ENCODE measurements at regions not wholly inside any gene's neighbourhood (a gene's known extent, or its start where the extent isn't known, plus 50 kb on each side); places are given as distances from the start of the nearest gene placed in this dataset.
"Not testable (repeated sequence)": the region's sequence is repeated elsewhere in the genome, so short reads cannot be mapped to it uniquely, and the experiment has no call there.

DNA sequence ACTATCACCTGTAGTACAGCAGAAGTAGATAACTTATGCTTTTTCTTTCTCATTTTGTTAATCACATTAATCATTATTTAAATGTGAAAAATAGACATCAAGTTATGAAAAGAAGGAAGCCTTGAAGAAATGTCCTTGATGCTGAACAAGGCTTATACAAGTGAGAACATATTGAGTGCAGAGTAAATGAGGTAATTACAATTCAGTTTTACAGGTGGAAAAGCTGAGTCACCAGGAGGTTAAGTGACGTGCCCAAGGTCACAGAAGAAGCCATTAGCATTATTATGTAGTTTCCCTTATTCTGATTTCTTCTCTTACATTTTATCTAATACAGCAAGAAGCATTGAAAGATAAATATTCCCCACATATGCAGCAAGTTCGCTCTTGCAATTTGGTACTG, 998.5 kb upstream of the CDH6 start:
- no peak for DNase-seq (ENCODE audit: low spot score)
- Mint-ChIP-seq H3K9me3 (peaks cover 31% of the 10 kb centered on the region), H3K36me3 (ENCODE audit: low read depth) (no peaks in the 10 kb centered on the region), H3K4me3 (no peak overlapping the region), H3K4me1 (ENCODE audit: low read depth) (no peaks in the 10 kb centered on the region), H3K27ac (no peak overlapping the region), H3K27me3 (ENCODE audit: low read depth) (no peaks in the 10 kb centered on the region)

- DNase-seq (ENCODE audit: low spot score) = no peak
- no peaks in the 10 kb centered on the region for H3K27me3 Mint-ChIP-seq (ENCODE audit: low read depth)
- no peaks in the 10 kb centered on the region for H3K4me1 Mint-ChIP-seq (ENCODE audit: low read depth)
- H3K9me3 Mint-ChIP-seq = peaks cover 28% of the 10 kb centered on the region
- no peak overlapping the region for H3K27ac Mint-ChIP-seq
- H3K4me3 Mint-ChIP-seq = no peak overlapping the region
- no peaks in the 10 kb centered on the region for H3K36me3 Mint-ChIP-seq (ENCODE audit: low read depth)
Observed at GRCh38 chr5:30194595-30194994, 998.9 kb upstream of the CDH6 start.

DNA sequence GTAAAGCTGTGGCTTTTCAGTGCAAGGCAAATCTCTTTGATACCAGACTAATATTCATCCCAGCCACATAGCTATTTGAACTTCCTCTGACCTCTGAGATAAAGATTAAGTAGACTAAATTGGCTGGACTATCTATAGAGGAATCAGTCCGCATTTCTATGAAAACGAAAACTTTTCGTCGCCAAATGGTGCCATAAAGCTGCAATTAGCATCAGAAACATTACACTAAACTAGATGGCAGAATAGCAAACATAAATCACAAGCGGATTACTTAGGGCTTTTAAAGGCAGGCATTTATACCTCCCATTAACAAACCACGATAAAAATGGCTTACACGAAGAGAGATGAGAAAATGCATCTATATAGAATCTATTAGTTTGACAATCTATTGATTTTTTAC, 1009.7 kb upstream of the CDH6 start:
- Mint-ChIP-seq H3K4me3 (no peak overlapping the region), H3K27ac (no peak overlapping the region), H3K27me3 (ENCODE audit: low read depth) (no peaks in the 10 kb centered on the region), H3K4me1 (ENCODE audit: low read depth) (no peaks in the 10 kb centered on the region), H3K36me3 (ENCODE audit: low read depth) (no peaks in the 10 kb centered on the region), H3K9me3 (peaks cover 18% of the 10 kb centered on the region)
- no peak for DNase-seq (ENCODE audit: low spot score)

DNA sequence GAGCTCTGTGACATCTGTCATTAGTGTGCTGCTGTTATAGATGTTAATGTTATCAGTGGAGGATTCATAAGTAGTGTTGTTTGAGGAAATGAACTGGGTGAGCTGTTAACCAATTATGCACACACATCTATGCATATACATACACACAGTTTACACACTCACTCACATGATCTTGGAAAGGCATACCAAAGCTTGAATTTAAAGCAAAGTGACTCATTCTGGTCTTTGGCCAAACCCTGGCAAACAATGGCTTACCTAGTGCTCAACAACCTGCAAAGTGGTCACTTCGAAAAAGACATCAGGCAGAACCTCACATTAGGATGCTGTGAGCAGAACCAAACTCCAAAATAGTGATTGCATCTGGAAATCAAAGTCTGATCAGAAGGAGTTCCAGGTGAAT, 1037.3 kb upstream of the CDH6 start:
- no peaks in the 10 kb centered on the region for H3K36me3 Mint-ChIP-seq (ENCODE audit: low read depth)
- H3K4me3 Mint-ChIP-seq = no peak overlapping the region
- no peak overlapping the region for H3K27ac Mint-ChIP-seq
- H3K9me3 Mint-ChIP-seq = peaks cover 53% of the 10 kb centered on the region
- no peaks in the 10 kb centered on the region for H3K4me1 Mint-ChIP-seq (ENCODE audit: low read depth)
- no peak for DNase-seq (ENCODE audit: low spot score)
- no peaks in the 10 kb centered on the region for H3K27me3 Mint-ChIP-seq (ENCODE audit: low read depth)

- Mint-ChIP-seq H3K4me1 (ENCODE audit: low read depth) (no peaks in the 10 kb centered on the region), H3K27me3 (ENCODE audit: low read depth) (no peaks in the 10 kb centered on the region), H3K4me3 (no peak overlapping the region), H3K27ac (no peak overlapping the region), H3K36me3 (ENCODE audit: low read depth) (no peaks in the 10 kb centered on the region), H3K9me3 (peaks cover 53% of the 10 kb centered on the region)
- DNase-seq (ENCODE audit: low spot score) = no peak
Observed at GRCh38 chr5:30152431-30152830, 1041.1 kb upstream of the CDH6 start.

DNA sequence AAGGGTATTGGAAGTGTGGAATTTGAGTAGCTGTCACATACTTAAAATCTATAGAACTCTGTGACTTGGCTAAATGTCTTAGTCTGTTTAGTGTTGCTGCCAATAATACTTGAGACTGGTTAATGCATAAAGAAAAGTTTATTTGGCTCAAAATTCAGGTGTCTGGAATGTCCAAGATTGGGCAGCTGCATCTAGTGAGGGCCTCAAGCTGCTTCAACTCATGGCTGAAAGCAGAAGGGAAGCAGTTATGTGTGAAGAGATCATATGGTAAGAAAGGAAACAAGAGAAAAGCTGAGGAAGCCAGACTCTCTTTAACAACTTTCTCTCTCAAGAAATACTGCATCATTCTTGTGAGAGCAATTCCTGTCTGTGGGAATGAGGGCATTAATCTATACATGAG, 1043.3 kb upstream of the CDH6 start:
- H3K9me3 Mint-ChIP-seq = peaks cover 38% of the 10 kb centered on the region
- H3K27ac Mint-ChIP-seq = no peak overlapping the region
- H3K4me3 Mint-ChIP-seq = no peak overlapping the region
- no peaks in the 10 kb centered on the region for H3K36me3 Mint-ChIP-seq (ENCODE audit: low read depth)
- H3K27me3 Mint-ChIP-seq (ENCODE audit: low read depth) = no peaks in the 10 kb centered on the region
- no peak for DNase-seq (ENCODE audit: low spot score)
- no peaks in the 10 kb centered on the region for H3K4me1 Mint-ChIP-seq (ENCODE audit: low read depth)

DNA sequence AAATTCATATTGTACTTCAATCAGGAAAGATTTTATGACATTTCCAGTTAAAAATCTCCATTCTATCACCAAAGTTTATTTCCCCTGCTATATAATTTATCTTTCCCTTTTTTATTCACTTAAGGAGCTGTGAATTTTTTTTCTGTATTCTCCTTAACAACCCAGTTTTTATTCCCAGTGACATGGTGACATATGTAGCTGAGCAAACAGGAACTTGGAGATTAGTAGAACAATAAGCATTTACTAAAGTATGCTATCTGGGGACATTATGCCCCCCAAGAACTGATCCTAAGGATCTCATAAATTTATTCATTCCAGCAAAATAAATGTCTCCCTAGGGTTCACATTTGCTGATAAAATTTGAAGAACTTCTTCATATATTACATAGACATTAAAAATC, 1044.0 kb upstream of the CDH6 start:
- H3K36me3 Mint-ChIP-seq (ENCODE audit: low read depth) = no peaks in the 10 kb centered on the region
- H3K4me3 Mint-ChIP-seq = no peak overlapping the region
- no peaks in the 10 kb centered on the region for H3K27me3 Mint-ChIP-seq (ENCODE audit: low read depth)
- no peak overlapping the region for H3K27ac Mint-ChIP-seq
- no peaks in the 10 kb centered on the region for H3K4me1 Mint-ChIP-seq (ENCODE audit: low read depth)
- peaks cover 36% of the 10 kb centered on the region for H3K9me3 Mint-ChIP-seq
- DNase-seq (ENCODE audit: low spot score) = no peak

DNA sequence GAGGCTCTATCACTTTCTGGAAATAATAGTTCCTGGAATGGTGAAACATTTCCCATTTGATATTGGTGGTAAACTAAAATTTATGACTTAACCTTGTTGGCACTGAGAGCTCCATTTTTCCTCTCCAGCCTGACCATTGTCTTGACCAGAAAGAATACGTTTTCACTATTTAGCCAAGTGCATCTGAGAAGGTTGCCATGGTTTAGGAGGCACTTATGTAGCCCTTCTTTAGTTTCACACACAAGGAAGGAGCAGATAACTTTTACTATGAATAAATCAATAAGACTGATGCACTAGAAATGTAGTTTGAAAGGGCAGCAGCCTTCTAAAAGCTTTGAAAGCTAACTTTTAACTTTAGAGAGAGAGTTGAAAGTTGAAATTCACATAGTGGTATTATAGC, 1045.5 kb upstream of the CDH6 start:
- H3K9me3 Mint-ChIP-seq = peaks cover 40% of the 10 kb centered on the region
- no peaks in the 10 kb centered on the region for H3K36me3 Mint-ChIP-seq (ENCODE audit: low read depth)
- no peak overlapping the region for H3K27ac Mint-ChIP-seq
- no peak for DNase-seq (ENCODE audit: low spot score)
- H3K27me3 Mint-ChIP-seq (ENCODE audit: low read depth) = no peaks in the 10 kb centered on the region
- no peaks in the 10 kb centered on the region for H3K4me1 Mint-ChIP-seq (ENCODE audit: low read depth)
- no peak overlapping the region for H3K4me3 Mint-ChIP-seq

DNA sequence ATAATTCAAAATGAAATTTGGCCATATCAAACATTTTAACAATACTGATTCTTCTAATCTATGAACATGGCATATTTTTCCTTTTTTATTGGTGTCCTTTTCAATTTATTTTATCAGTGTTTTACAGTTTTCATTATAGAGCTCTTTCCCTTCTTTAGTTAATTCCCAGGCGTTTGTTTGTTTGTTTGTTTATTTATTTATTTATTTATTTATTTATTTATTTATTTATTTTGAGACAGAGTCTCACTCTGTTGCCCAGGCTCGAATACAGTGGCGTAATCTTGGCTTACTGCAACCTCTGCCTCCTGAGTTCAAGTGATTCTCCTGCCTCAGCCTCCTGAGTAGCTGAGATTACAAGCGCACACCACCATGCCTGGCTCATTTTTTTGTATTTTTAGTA, 1049.4 kb upstream of the CDH6 start:
- H3K27me3 Mint-ChIP-seq (ENCODE audit: low read depth); H3K4me1 Mint-ChIP-seq (ENCODE audit: low read depth); H3K4me3 Mint-ChIP-seq; H3K36me3 Mint-ChIP-seq (ENCODE audit: low read depth); H3K27ac Mint-ChIP-seq; DNase-seq (ENCODE audit: low spot score): not testable (repeated sequence)
- H3K9me3 Mint-ChIP-seq = peaks cover 30% of the 10 kb centered on the region

DNA sequence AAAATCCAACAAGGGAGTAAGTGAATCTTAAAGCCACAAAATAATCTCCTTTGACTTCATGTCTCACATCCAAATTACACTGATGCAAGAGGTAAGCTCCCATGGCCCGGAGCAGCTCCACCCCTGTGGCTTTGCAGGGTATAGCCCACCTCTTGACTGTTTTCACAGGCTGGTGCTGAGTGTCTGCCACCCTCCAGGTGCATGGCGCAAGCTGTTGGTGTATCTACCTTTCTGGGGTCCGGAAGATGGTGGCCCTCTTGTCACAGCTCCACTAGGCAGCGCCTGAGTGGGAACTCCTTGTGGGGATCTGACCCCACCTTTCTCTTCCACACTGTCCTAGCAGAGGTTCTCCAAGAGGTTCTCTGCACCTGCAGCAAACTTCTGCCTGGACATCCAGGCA, 1051.1 kb upstream of the CDH6 start:
- H3K9me3 Mint-ChIP-seq = peaks cover 33% of the 10 kb centered on the region
- H3K27me3 Mint-ChIP-seq (ENCODE audit: low read depth) = no peaks in the 10 kb centered on the region
- no peak overlapping the region for H3K4me3 Mint-ChIP-seq
- H3K36me3 Mint-ChIP-seq (ENCODE audit: low read depth) = no peaks in the 10 kb centered on the region
- no peak for DNase-seq (ENCODE audit: low spot score)
- no peaks in the 10 kb centered on the region for H3K4me1 Mint-ChIP-seq (ENCODE audit: low read depth)
- no peak overlapping the region for H3K27ac Mint-ChIP-seq

GRCh38 chr5:30121043-30121442, 1072.4 kb upstream of the CDH6 start:
- no peaks in the 10 kb centered on the region for H3K36me3 Mint-ChIP-seq (ENCODE audit: low read depth)
- no peak for DNase-seq (ENCODE audit: low spot score)
- peaks cover 41% of the 10 kb centered on the region for H3K9me3 Mint-ChIP-seq
- H3K4me3 Mint-ChIP-seq = no peak overlapping the region
- no peaks in the 10 kb centered on the region for H3K27me3 Mint-ChIP-seq (ENCODE audit: low read depth)
- H3K27ac Mint-ChIP-seq = no peak overlapping the region
- H3K4me1 Mint-ChIP-seq (ENCODE audit: low read depth) = no peaks in the 10 kb centered on the region

GRCh38 chr5:30117135-30117534, 1076.4 kb upstream of the CDH6 start:
- Mint-ChIP-seq H3K27ac (no peak overlapping the region), H3K4me1 (ENCODE audit: low read depth) (no peaks in the 10 kb centered on the region), H3K36me3 (ENCODE audit: low read depth) (no peaks in the 10 kb centered on the region), H3K9me3 (peaks cover 37% of the 10 kb centered on the region), H3K27me3 (ENCODE audit: low read depth) (no peaks in the 10 kb centered on the region), H3K4me3 (no peak overlapping the region)
- DNase-seq (ENCODE audit: low spot score) = no peak

- peaks cover 42% of the 10 kb centered on the region for H3K9me3 Mint-ChIP-seq
- no peaks in the 10 kb centered on the region for H3K36me3 Mint-ChIP-seq (ENCODE audit: low read depth)
- no peaks in the 10 kb centered on the region for H3K4me1 Mint-ChIP-seq (ENCODE audit: low read depth)
- no peaks in the 10 kb centered on the region for H3K27me3 Mint-ChIP-seq (ENCODE audit: low read depth)
- no peak for DNase-seq (ENCODE audit: low spot score)
- H3K27ac Mint-ChIP-seq = no peak overlapping the region
- no peak overlapping the region for H3K4me3 Mint-ChIP-seq
Observed at GRCh38 chr5:30113542-30113941, 1079.9 kb upstream of the CDH6 start.

DNA sequence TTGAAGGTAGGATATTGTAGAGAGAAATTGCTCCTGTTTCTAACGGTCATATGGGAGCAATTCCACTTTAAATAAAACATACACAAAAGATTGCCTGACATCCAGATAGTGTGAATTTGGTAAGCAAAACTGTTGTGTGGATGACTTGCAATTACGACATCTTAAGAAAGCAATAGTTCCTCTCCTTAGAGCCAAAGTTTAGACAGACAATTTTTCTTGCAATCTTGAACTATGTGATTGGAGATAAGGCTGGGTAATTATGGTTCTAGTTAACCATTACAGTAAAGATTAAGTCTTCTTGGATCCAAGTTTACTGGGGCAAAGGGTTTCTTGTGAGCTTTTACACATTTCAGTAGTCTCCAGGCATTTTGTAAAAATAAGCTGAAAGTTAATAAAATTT, 1080.6 kb upstream of the CDH6 start:
- H3K27me3 Mint-ChIP-seq (ENCODE audit: low read depth) = no peaks in the 10 kb centered on the region
- H3K27ac Mint-ChIP-seq = no peak overlapping the region
- H3K36me3 Mint-ChIP-seq (ENCODE audit: low read depth) = no peaks in the 10 kb centered on the region
- no peaks in the 10 kb centered on the region for H3K4me1 Mint-ChIP-seq (ENCODE audit: low read depth)
- H3K9me3 Mint-ChIP-seq = peaks cover 46% of the 10 kb centered on the region
- H3K4me3 Mint-ChIP-seq = no peak overlapping the region
- no peak for DNase-seq (ENCODE audit: low spot score)

DNA sequence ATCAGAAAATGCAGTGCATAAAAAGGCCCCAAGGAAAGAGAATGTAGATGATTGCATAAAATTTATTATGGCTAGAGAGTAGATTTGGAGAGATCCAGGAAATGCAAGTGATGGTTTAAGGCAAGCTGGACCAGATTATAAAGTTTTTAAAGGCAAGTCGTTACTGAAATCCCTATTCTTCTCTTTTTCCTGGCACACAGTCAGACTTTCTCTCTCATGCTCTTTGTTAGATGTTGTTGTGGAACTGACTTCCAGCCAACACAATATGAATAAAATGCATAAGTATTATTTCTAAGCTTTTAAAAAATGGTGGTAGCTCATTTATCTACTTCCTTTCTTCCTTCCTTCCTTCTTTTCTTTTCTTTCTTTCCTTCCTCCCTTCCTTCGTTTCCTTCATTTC, 1085.4 kb upstream of the CDH6 start:
- Mint-ChIP-seq H3K4me3 (no peak overlapping the region), H3K27ac (no peak overlapping the region), H3K36me3 (ENCODE audit: low read depth) (no peaks in the 10 kb centered on the region), H3K4me1 (ENCODE audit: low read depth) (no peaks in the 10 kb centered on the region), H3K9me3 (peaks cover 41% of the 10 kb centered on the region), H3K27me3 (ENCODE audit: low read depth) (no peaks in the 10 kb centered on the region)
- no peak for DNase-seq (ENCODE audit: low spot score)

DNA sequence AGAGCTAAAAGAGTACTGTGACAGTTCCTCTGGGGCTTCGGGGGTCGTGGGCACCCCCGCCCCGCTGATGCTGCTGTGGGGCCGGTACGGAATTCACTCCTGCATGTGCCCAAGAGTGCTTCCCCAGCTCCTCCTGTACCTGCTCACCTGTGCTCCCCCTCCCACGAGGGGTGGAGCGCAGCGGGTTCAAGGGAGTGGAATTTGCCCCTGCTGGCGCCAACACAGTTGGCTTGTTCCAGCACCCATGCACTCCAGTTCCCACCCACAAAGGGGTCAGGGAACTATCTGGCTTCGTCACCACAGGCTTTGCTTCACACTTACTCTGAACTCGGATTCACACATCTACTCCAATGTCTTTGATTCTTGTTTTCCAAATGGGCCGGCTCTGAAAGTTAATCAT, 1086.9 kb upstream of the CDH6 start:
- DNase-seq (ENCODE audit: low spot score) = no peak
- Mint-ChIP-seq H3K27me3 (ENCODE audit: low read depth) (no peaks in the 10 kb centered on the region), H3K27ac (no peak overlapping the region), H3K4me3 (no peak overlapping the region), H3K9me3 (peaks cover 30% of the 10 kb centered on the region), H3K36me3 (ENCODE audit: low read depth) (no peaks in the 10 kb centered on the region), H3K4me1 (ENCODE audit: low read depth) (no peaks in the 10 kb centered on the region)
